ENCODE measurements at regions not wholly inside any gene's neighbourhood (a gene's known extent, or its start where the extent isn't known, plus 50 kb on each side); places are given as distances from the start of the nearest gene placed in this dataset.
"Not testable (repeated sequence)": the region's sequence is repeated elsewhere in the genome, so short reads cannot be mapped to it uniquely, and the experiment has no call there.

GRCh38 chr16:87155315-87155714 lies 161.9 kb downstream of the C16orf95 start:
- H3K4me3 Mint-ChIP-seq; H3K9me3 Mint-ChIP-seq; H3K36me3 ChIP-seq (ENCODE audit: control insufficient read depth in 2 of 2, extremely low read depth in 1 of 2, insufficient read depth in 1 of 2, low read length in 1 of 2); H3K9me3 ChIP-seq; ATAC-seq (replicated peaks in 1 of 4); H3K27ac Mint-ChIP-seq; H3K36me3 Mint-ChIP-seq; H3K4me1 Mint-ChIP-seq; DNase-seq; H3K27ac ChIP-seq (ENCODE audit: low read length); H3K4me3 ChIP-seq (ENCODE audit: control insufficient read depth in 1 of 2, extremely low read depth in 1 of 2, low read length in 1 of 2); POLR2A ChIA-PET; H3K4me1 ChIP-seq (ENCODE audit: control insufficient read depth in 1 of 2, extremely low read depth in 1 of 2, insufficient read depth in 2 of 2, low read length in 2 of 2); CTCF ChIA-PET: not testable (repeated sequence)
- peaks cover 0 to 14% of the 10 kb centered on the region in 2 experiments for H3K27me3 ChIP-seq (replicated peaks in 1 of 2; ENCODE audit: control insufficient read depth in 2 of 2, extremely low read depth in 1 of 2, insufficient read depth in 2 of 2, low read length in 1 of 2)
- H3K27me3 Mint-ChIP-seq = peaks cover 4 to 11% of the 10 kb centered on the region in 2 donors
- no CpG with 5 or more reads among the region's 4 CpGs for WGBS (ENCODE audit: insufficient coverage)

- ATAC-seq (replicated peaks in 1 of 4) = no peak
- Mint-ChIP-seq H3K4me3 (no peak overlapping the region), H3K36me3 (no peaks in the 10 kb centered on the region), H3K27ac (no peak overlapping the region), H3K9me3 (peaks cover 0 to 5% (median 0%) of the 10 kb centered on the region in 3 donors), H3K27me3 (peaks cover 4 to 13% of the 10 kb centered on the region in 2 donors), H3K4me1 (no peaks in the 10 kb centered on the region)
- DNase-seq = no peak
- Histone ChIP-seq H3K4me1 (ENCODE audit: control insufficient read depth in 1 of 2, extremely low read depth in 1 of 2, insufficient read depth in 2 of 2, low read length in 2 of 2) (no peaks in the 10 kb centered on the region), H3K36me3 (ENCODE audit: control insufficient read depth in 2 of 2, extremely low read depth in 1 of 2, insufficient read depth in 1 of 2, low read length in 1 of 2) (no peaks in the 10 kb centered on the region), H3K9me3 (no peaks in the 10 kb centered on the region), H3K27ac (ENCODE audit: low read length) (no peak overlapping the region), H3K4me3 (ENCODE audit: control insufficient read depth in 1 of 2, extremely low read depth in 1 of 2, low read length in 1 of 2) (no peak overlapping the region), H3K27me3 (replicated peaks in 1 of 2; ENCODE audit: control insufficient read depth in 2 of 2, extremely low read depth in 1 of 2, insufficient read depth in 2 of 2, low read length in 1 of 2) (peaks cover 0 to 17% of the 10 kb centered on the region in 2 experiments)
- ChIA-PET CTCF (no interaction called here), POLR2A (no interaction called here)
- 75% methylated on average over 2 of the region's 3 CpGs for WGBS (ENCODE audit: insufficient coverage)
Measured at GRCh38 chr16:87156195-87156594, 161.0 kb downstream of the C16orf95 start.

GRCh38 chr16:87160234-87160636 lies 157.0 kb downstream of the C16orf95 start:
- Mint-ChIP-seq H3K27ac (no peak overlapping the region), H3K9me3 (peaks cover 0 to 4% (median 0%) of the 10 kb centered on the region in 3 donors), H3K4me3 (no peak overlapping the region), H3K4me1 (no peaks in the 10 kb centered on the region), H3K36me3 (no peaks in the 10 kb centered on the region), H3K27me3 (peaks cover 1 to 16% of the 10 kb centered on the region in 2 donors)
- ATAC-seq (replicated peaks in 1 of 4) = no peak
- 80% methylated on average over 15 of the region's 15 CpGs for WGBS (ENCODE audit: insufficient coverage)
- H3K27ac ChIP-seq (ENCODE audit: low read length) = no peak overlapping the region
- H3K4me3 ChIP-seq (ENCODE audit: control insufficient read depth in 1 of 2, extremely low read depth in 1 of 2, low read length in 1 of 2) = no peak overlapping the region
- ChIA-PET POLR2A (no interaction called here), CTCF (no interaction called here)
- no peaks in the 10 kb centered on the region for H3K36me3 ChIP-seq (ENCODE audit: control insufficient read depth in 2 of 2, extremely low read depth in 1 of 2, insufficient read depth in 1 of 2, low read length in 1 of 2)
- no peak for DNase-seq
- H3K27me3 ChIP-seq (replicated peaks in 1 of 2; ENCODE audit: control insufficient read depth in 2 of 2, extremely low read depth in 1 of 2, insufficient read depth in 2 of 2, low read length in 1 of 2) = peaks cover 0 to 3% of the 10 kb centered on the region in 2 experiments
- H3K9me3 ChIP-seq = no peaks in the 10 kb centered on the region
- no peaks in the 10 kb centered on the region for H3K4me1 ChIP-seq (ENCODE audit: control insufficient read depth in 1 of 2, extremely low read depth in 1 of 2, insufficient read depth in 2 of 2, low read length in 2 of 2)

GRCh38 chr16:87160701-87161337 lies 156.4 kb downstream of the C16orf95 start:
- CTCF ChIA-PET = no interaction called here
- peaks cover 0 to 4% (median 0%) of the 10 kb centered on the region in 3 donors for H3K9me3 Mint-ChIP-seq

GRCh38 chr16:87161410-87161809 lies 155.8 kb downstream of the C16orf95 start:
- CTCF ChIA-PET; H3K4me3 Mint-ChIP-seq; H3K27ac ChIP-seq (ENCODE audit: low read length); DNase-seq; H3K36me3 ChIP-seq (ENCODE audit: control insufficient read depth in 2 of 2, extremely low read depth in 1 of 2, insufficient read depth in 1 of 2, low read length in 1 of 2); POLR2A ChIA-PET; H3K4me1 ChIP-seq (ENCODE audit: control insufficient read depth in 1 of 2, extremely low read depth in 1 of 2, insufficient read depth in 2 of 2, low read length in 2 of 2); H3K9me3 Mint-ChIP-seq; H3K4me3 ChIP-seq (ENCODE audit: control insufficient read depth in 1 of 2, extremely low read depth in 1 of 2, low read length in 1 of 2); H3K27ac Mint-ChIP-seq; H3K36me3 Mint-ChIP-seq; H3K27me3 ChIP-seq (replicated peaks in 1 of 2; ENCODE audit: control insufficient read depth in 2 of 2, extremely low read depth in 1 of 2, insufficient read depth in 2 of 2, low read length in 1 of 2); ATAC-seq (replicated peaks in 1 of 4); H3K4me1 Mint-ChIP-seq; H3K9me3 ChIP-seq: not testable (repeated sequence)
- 93% methylated on average over 2 of the region's 7 CpGs for WGBS (ENCODE audit: insufficient coverage)
- peaks cover 1 to 13% of the 10 kb centered on the region in 2 donors for H3K27me3 Mint-ChIP-seq

More at GRCh38 chr16:87160701-87161337, 156.4 kb downstream of the C16orf95 start:
- no peaks in the 10 kb centered on the region for H3K36me3 ChIP-seq (ENCODE audit: control insufficient read depth in 2 of 2, extremely low read depth in 1 of 2, insufficient read depth in 1 of 2, low read length in 1 of 2)
- no peak overlapping the region for H3K27ac ChIP-seq (ENCODE audit: low read length)
- Mint-ChIP-seq H3K4me1 (no peaks in the 10 kb centered on the region), H3K27ac (no peak overlapping the region), H3K4me3 (no peak overlapping the region), H3K27me3 (peaks cover 1 to 16% of the 10 kb centered on the region in 2 donors), H3K36me3 (no peaks in the 10 kb centered on the region)
- no peak overlapping the region for H3K4me3 ChIP-seq (ENCODE audit: control insufficient read depth in 1 of 2, extremely low read depth in 1 of 2, low read length in 1 of 2)
- DNase-seq (no peak), ATAC-seq (replicated peaks in 1 of 4) (no peak)
- no peaks in the 10 kb centered on the region for H3K9me3 ChIP-seq
- POLR2A ChIA-PET = no interaction called here
- H3K4me1 ChIP-seq (ENCODE audit: control insufficient read depth in 1 of 2, extremely low read depth in 1 of 2, insufficient read depth in 2 of 2, low read length in 2 of 2) = no peaks in the 10 kb centered on the region
- peaks cover 0 to 3% of the 10 kb centered on the region in 2 experiments for H3K27me3 ChIP-seq (replicated peaks in 1 of 2; ENCODE audit: control insufficient read depth in 2 of 2, extremely low read depth in 1 of 2, insufficient read depth in 2 of 2, low read length in 1 of 2)
- 55% methylated on average over 9 of the region's 19 CpGs for WGBS (ENCODE audit: insufficient coverage)

- ChIA-PET CTCF (no interaction called here), POLR2A (no interaction called here)
- Histone ChIP-seq H3K4me1 (ENCODE audit: control insufficient read depth in 1 of 2, extremely low read depth in 1 of 2, insufficient read depth in 2 of 2, low read length in 2 of 2) (no peaks in the 10 kb centered on the region), H3K4me3 (ENCODE audit: control insufficient read depth in 1 of 2, extremely low read depth in 1 of 2, low read length in 1 of 2) (no peak overlapping the region), H3K36me3 (ENCODE audit: control insufficient read depth in 2 of 2, extremely low read depth in 1 of 2, insufficient read depth in 1 of 2, low read length in 1 of 2) (no peaks in the 10 kb centered on the region), H3K27ac (ENCODE audit: low read length) (no peak overlapping the region), H3K9me3 (no peaks in the 10 kb centered on the region), H3K27me3 (replicated peaks in 1 of 2; ENCODE audit: control insufficient read depth in 2 of 2, extremely low read depth in 1 of 2, insufficient read depth in 2 of 2, low read length in 1 of 2) (peaks cover 0 to 5% of the 10 kb centered on the region in 2 experiments)
- no peak overlapping the region for H3K4me3 Mint-ChIP-seq
- H3K27me3 Mint-ChIP-seq = peaks cover 1 to 11% of the 10 kb centered on the region in 2 donors
- no peak overlapping the region for H3K27ac Mint-ChIP-seq
- H3K9me3 Mint-ChIP-seq = peaks cover under 1 to 4% (median 1%) of the 10 kb centered on the region in 3 donors
- no peak for ATAC-seq (replicated peaks in 1 of 4)
- WGBS (ENCODE audit: insufficient coverage) = 86% methylated on average over 1 of the region's 22 CpGs
- peak in 4 of 35 experiments; percentile 4 to 21 (median 12) for DNase-seq
- no peaks in the 10 kb centered on the region for H3K4me1 Mint-ChIP-seq
- no peaks in the 10 kb centered on the region for H3K36me3 Mint-ChIP-seq
Measured at GRCh38 chr16:87161822-87162676, 155.1 kb downstream of the C16orf95 start.

Data from T-cell (primary cell).